ENCODE measurements at regions not wholly inside any gene's neighbourhood (a gene's known extent, or its start where the extent isn't known, plus 50 kb on each side); places are given as distances from the start of the nearest gene placed in this dataset.

- Histone ChIP-seq H3K79me2 (ENCODE audit: insufficient read depth, low read length) (no peaks in the 10 kb centered on the region), H3K4me3 (ENCODE audit: insufficient read depth, low read length) (no peak overlapping the region), H3K36me3 (ENCODE audit: insufficient read depth, low read length) (no peaks in the 10 kb centered on the region), H3K4me2 (ENCODE audit: insufficient read depth, low read length) (no peak overlapping the region), H4K20me1 (ENCODE audit: insufficient read depth, low read length) (no peaks in the 10 kb centered on the region), H3K4me1 (ENCODE audit: insufficient read depth, low read length) (no peaks in the 10 kb centered on the region), H3K27ac (ENCODE audit: low read depth, low read length) (no peak overlapping the region), H2AFZ (ENCODE audit: low read length) (no peak overlapping the region), H3K9me3 (ENCODE audit: low read depth, low read length) (no peaks in the 10 kb centered on the region), H3K27me3 (ENCODE audit: insufficient read depth, low read length) (no peaks in the 10 kb centered on the region)
- no peak for TF ChIP-seq CTCF (IDR thresholded peaks at IDR 0.05; ENCODE audit: extremely low read depth, low read depth, low read length)
- no peak for DNase-seq (ENCODE audit: insufficient read length, low spot score, missing footprints)
Observed at GRCh38 chr7:13188922-13189321, 501.5 kb downstream of the ARL4A start.

GRCh38 chr7:13189668-13190067 lies 502.2 kb downstream of the ARL4A start:
- Histone ChIP-seq H2AFZ (ENCODE audit: low read length) (no peak overlapping the region), H3K27me3 (ENCODE audit: insufficient read depth, low read length) (no peaks in the 10 kb centered on the region), H3K79me2 (ENCODE audit: insufficient read depth, low read length) (no peaks in the 10 kb centered on the region), H3K4me1 (ENCODE audit: insufficient read depth, low read length) (no peaks in the 10 kb centered on the region), H3K27ac (ENCODE audit: low read depth, low read length) (no peak overlapping the region), H3K4me3 (ENCODE audit: insufficient read depth, low read length) (no peak overlapping the region), H3K4me2 (ENCODE audit: insufficient read depth, low read length) (no peak overlapping the region), H3K9me3 (ENCODE audit: low read depth, low read length) (no peaks in the 10 kb centered on the region), H4K20me1 (ENCODE audit: insufficient read depth, low read length) (no peaks in the 10 kb centered on the region), H3K36me3 (ENCODE audit: insufficient read depth, low read length) (no peaks in the 10 kb centered on the region)
- TF ChIP-seq CTCF (IDR thresholded peaks at IDR 0.05; ENCODE audit: extremely low read depth, low read depth, low read length), result no peak
- no peak for DNase-seq (ENCODE audit: insufficient read length, low spot score, missing footprints)

- Histone ChIP-seq H3K79me2 (ENCODE audit: insufficient read depth, low read length) (no peaks in the 10 kb centered on the region), H4K20me1 (ENCODE audit: insufficient read depth, low read length) (no peaks in the 10 kb centered on the region), H3K27ac (ENCODE audit: low read depth, low read length) (no peak overlapping the region), H3K36me3 (ENCODE audit: insufficient read depth, low read length) (no peaks in the 10 kb centered on the region), H3K27me3 (ENCODE audit: insufficient read depth, low read length) (no peaks in the 10 kb centered on the region), H3K4me1 (ENCODE audit: insufficient read depth, low read length) (peaks cover 5% of the 10 kb centered on the region), H2AFZ (ENCODE audit: low read length) (no peak overlapping the region), H3K4me2 (ENCODE audit: insufficient read depth, low read length) (no peak overlapping the region), H3K4me3 (ENCODE audit: insufficient read depth, low read length) (no peak overlapping the region), H3K9me3 (ENCODE audit: low read depth, low read length) (no peaks in the 10 kb centered on the region)
- peak; percentile 62 for DNase-seq (ENCODE audit: insufficient read length, low spot score, missing footprints)
- no peak for TF ChIP-seq CTCF (IDR thresholded peaks at IDR 0.05; ENCODE audit: extremely low read depth, low read depth, low read length)
Observed at GRCh38 chr7:13197501-13197900, 510.1 kb downstream of the ARL4A start.

- no peak for DNase-seq (ENCODE audit: insufficient read length, low spot score, missing footprints)
- H3K36me3 ChIP-seq (ENCODE audit: insufficient read depth, low read length), result no peaks in the 10 kb centered on the region
- no peaks in the 10 kb centered on the region for H3K27me3 ChIP-seq (ENCODE audit: insufficient read depth, low read length)
- no peak for TF ChIP-seq CTCF (IDR thresholded peaks at IDR 0.05; ENCODE audit: extremely low read depth, low read depth, low read length)
- peaks cover 5% of the 10 kb centered on the region for H3K4me1 ChIP-seq (ENCODE audit: insufficient read depth, low read length)
- no peak overlapping the region for H2AFZ ChIP-seq (ENCODE audit: low read length)
- no peak overlapping the region for H3K4me2 ChIP-seq (ENCODE audit: insufficient read depth, low read length)
- no peaks in the 10 kb centered on the region for H3K79me2 ChIP-seq (ENCODE audit: insufficient read depth, low read length)
- H4K20me1 ChIP-seq (ENCODE audit: insufficient read depth, low read length), result no peaks in the 10 kb centered on the region
- H3K9me3 ChIP-seq (ENCODE audit: low read depth, low read length), result no peaks in the 10 kb centered on the region
- no peak overlapping the region for H3K4me3 ChIP-seq (ENCODE audit: insufficient read depth, low read length)
- no peak overlapping the region for H3K27ac ChIP-seq (ENCODE audit: low read depth, low read length)
Observed at GRCh38 chr7:13198036-13198435, 510.6 kb downstream of the ARL4A start.
